GM12874 (cell line): ENCODE measurements at regions not wholly inside any gene's neighbourhood (a gene's known extent, or its start where the extent isn't known, plus 50 kb on each side); places are given as distances from the start of the nearest gene placed in this dataset.

Experiments used
- CTCF ChIP-seq: IDR thresholded peaks from 2 replicates; pipeline ENCODE4 v1.5.1; 2011; ENCODE audit warnings: low read depth, mild to moderate bottlenecking, control low read depth, low read length, moderate library complexity; ENCODE audit not compliant: insufficient read depth

GRCh38 chr11:128190312-128190711 is 397.0 kb downstream of the ETS1 start:
- no peak for TF ChIP-seq CTCF

GRCh38 chr11:128189823-128190222 is 397.5 kb downstream of the ETS1 start:
- no peak for TF ChIP-seq CTCF

GRCh38 chr11:128188346-128189004 is 398.9 kb downstream of the ETS1 start:
- no peak for TF ChIP-seq CTCF

GRCh38 chr11:128187835-128188234 is 399.5 kb downstream of the ETS1 start:
- TF ChIP-seq CTCF = no peak

- TF ChIP-seq CTCF = no peak
Measured at GRCh38 chr11:128187377-128187776, 400.0 kb downstream of the ETS1 start.

GRCh38 chr11:128184981-128185380 is 402.4 kb downstream of the ETS1 start:
- no peak for TF ChIP-seq CTCF

GRCh38 chr11:128182844-128183243 is 404.5 kb downstream of the ETS1 start:
- no peak for TF ChIP-seq CTCF
